HG03432 (cell line): ENCODE measurements at regions not wholly inside any gene's neighbourhood (a gene's known extent, or its start where the extent isn't known, plus 50 kb on each side); places are given as distances from the start of the nearest gene placed in this dataset.

Experiments
- ATAC-seq: cut with Tn5 transposase; IDR thresholded peaks from one replicate; pipeline ENCODE4 v1.9.1; 2021; ENCODE audit warnings: mild to moderate bottlenecking, moderate library complexity; ENCODE audit not compliant: unreplicated experiment

DNA sequence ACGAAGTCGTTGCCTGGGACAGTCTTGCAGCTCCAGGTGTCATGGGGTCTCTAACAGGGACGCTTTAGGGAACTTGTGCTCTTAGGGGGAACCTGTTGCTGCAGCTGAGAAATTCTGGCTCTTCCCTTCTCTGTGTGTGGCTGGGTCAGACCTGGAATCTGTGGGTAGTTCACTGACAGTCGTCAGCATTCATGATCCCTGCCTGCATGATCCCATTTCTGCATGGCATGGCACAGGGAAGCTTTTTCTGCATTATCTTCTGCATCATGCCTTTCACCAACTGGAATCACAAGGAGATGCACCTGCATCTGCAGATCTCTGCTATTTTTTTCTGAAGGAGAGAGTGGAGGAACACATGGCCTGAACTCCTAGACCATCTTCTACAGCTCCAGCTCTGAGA lies 85.6 kb downstream of the SOX9 start:
- no peak for ATAC-seq

- ATAC-seq: no peak
Measured at GRCh38 chr17:72208832-72209231, 88.0 kb downstream of the SOX9 start.

DNA sequence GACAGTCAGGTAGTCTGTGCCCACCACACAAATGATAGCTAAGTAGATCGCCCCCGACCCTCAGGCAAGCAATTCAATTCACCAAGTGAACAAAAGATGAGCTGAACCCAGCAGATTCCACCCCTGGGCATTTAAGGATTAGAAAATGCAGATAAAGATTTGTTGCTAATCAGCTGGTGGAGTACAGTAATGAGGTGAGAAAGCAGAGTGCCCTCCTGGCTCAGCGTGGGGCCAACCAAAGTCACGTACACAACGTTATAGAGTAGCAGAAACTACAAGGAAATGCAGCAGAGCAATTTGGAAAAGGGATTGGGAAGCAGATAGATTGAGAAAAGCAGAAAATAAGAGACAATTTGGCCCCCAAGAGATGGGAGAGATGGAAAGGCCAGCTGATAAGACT lies 91.2 kb downstream of the SOX9 start:
- no peak for ATAC-seq

DNA sequence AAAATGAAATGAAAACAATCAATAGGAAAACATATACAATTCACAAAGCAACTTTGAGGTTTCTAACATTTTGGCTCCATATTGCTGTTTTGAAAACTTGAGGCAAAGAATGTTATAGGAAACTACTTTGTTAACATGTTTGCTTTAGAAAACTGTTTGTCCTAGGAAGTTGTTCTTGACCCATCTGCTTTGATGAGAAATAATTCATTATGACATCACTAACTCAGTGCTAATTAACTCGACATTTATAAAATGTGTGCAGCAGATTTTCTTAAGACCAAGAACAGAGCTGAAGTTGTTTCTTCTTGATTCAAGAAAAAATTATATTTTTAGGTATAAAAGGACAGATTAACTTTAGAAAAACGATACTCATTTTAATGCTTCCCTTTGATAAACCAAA lies 94.7 kb downstream of the SOX9 start:
- ATAC-seq: no peak

GRCh38 chr17:72215928-72216327 lies 95.1 kb downstream of the SOX9 start:
- ATAC-seq: no peak

- no peak for ATAC-seq
Measured at GRCh38 chr17:72219137-72219823, 98.5 kb downstream of the SOX9 start.

DNA sequence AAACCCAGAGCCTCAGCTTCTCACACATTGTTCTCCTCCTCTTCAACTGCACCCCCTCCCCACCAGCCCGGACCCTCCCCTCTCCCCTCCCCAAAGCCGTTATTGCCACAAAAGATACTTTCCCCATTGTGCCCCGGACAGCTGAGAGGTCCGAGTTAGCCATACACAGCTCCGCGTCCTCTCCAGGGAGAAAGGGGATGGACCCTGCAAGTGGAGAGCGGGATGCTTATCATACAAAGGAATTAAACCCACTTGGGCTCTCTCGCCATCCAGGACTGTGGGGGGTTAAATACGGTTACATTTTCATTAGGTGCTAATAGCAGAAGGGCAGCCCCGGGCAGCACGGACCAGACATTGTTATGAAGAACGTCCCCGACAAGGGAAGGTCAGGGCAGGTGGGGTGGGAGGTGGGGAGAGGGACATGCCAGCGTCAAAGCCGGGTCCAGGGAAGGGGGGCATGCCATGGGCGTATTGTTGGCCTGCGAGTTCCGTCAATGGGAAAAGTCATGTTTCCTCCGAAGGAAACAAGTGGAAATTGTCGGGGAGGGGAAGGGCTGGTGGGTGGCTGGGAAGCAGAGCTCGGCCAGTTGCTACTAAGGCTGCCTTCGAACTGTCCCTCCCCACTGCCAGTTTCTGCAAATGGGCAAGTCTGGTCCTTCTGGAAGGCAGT lies 99.1 kb downstream of the SOX9 start:
- no peak for ATAC-seq

- no peak for ATAC-seq
Measured at GRCh38 chr17:72222661-72223380, 102.0 kb downstream of the SOX9 start.

DNA sequence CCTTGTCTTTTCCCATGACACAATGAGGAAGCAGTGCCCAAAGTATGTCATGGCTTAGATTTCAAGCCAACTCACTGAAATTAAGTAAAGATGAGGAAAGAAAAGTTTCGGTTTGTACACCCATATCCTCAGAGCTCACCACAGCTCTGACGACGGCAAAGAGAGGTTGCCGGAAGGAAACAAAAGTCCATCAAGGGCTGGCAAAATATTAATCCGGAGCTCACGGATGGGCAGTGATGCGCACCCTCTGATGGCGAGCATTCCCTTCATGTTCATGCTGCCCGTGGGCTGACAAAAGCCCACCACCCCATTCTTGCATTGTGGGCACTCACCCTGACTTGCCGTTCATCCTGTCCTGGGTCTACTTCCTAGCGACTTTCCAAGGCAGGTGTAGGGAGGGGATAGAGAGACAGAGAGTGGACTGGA lies 103.1 kb downstream of the SOX9 start:
- ATAC-seq: no peak

GRCh38 chr17:72226322-72226721 lies 105.5 kb downstream of the SOX9 start:
- ATAC-seq: no peak

GRCh38 chr17:72233986-72234385 lies 113.2 kb downstream of the SOX9 start:
- no peak for ATAC-seq

- ATAC-seq: no peak
Measured at GRCh38 chr17:72234985-72235384, 114.2 kb downstream of the SOX9 start.

DNA sequence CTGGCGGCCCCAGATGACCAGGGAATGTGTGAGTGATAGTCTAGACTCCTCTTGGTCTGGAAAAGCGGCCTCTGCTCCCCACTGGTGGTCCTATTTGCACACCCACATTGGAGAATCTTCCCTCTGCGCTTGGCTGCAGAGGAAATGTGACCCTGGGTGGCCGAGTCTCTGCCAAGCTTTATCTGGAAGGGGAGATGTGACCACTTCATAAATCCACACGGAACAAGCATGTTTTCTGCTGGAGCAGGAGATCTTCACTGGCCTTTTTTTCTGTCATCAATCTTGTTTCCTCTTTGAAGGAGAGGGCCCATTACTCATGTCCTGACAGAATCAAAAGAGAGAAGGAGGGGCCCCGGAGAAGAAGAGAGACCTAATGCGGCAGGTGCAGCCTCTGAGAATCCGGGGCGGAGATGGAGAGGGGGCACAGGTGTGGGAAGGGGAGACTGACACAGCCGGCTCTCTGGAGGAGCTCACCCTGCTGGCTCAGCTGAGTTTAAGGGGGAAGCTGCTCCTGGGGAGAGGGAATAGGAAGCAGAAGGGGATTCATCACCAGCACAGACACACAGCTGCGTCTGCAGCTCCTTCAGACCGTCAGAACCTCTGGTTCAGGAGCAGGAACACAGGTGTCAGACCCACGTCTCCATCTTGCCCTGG lies 116.3 kb downstream of the SOX9 start:
- ATAC-seq: no peak

DNA sequence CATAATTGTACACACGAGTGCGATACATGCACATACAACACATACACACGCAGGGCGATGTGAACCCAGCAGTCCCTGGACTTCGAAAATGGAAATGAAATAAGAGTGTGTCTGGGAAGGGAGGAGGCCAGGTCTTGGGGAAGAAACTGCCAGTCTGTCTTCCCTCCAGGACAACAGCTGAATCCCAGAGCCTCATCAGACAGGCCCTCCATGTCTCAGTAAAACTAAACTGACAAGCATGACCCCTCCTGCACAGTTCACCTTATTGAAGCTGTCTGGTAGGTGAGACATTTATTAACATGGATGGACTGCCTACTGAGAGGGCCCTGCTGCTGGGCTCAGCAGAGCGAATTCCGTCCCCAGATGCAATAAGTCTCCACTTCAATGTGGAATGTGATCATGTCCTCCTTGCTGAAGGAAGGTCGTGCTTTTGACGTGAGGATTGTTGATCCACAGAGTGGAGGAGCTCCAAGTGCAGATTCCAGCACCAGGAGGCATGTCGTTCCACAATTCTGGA lies 117.4 kb downstream of the SOX9 start:
- ATAC-seq: no peak

DNA sequence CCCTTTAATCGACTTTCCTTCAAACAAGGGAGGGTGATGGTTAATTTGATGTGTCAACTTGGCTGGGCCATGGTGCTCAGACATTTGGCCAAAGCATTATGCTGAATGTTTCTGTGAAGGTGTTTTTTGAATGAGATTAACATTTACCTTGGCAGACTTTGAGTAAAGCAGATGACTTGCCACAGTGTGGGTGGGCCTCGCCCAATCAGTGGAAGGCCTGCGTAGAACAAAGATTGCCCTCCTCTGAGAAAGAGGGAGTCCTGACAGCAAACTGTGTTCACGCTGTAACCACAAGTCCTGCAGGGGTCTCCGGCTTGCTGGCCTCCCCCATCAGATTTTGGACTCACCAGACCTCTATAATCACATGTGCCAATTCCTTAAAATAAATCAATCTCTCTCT lies 118.7 kb downstream of the SOX9 start:
- no peak for ATAC-seq

DNA sequence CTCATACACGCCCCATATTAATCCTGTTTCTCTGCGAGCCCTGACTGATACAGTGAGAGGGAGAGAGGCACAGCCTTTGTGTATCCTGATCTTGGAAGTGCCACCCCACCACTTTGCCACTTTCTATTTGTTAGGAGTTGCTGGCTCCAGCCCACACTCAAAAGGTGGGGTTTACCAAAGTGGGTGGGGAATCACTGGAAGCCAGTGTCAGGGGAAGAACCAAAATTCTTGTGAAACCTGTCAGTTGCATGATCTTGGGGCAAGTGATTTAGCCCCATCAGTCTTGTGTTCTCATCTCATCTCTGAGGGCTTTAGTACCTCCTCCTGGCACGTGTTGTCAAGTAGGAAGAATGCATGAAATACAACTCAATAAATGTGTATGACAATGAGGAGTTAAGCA lies 119.5 kb downstream of the SOX9 start:
- ATAC-seq: peak; percentile 83

- ATAC-seq: no peak
Measured at GRCh38 chr17:72244494-72244893, 123.7 kb downstream of the SOX9 start.

DNA sequence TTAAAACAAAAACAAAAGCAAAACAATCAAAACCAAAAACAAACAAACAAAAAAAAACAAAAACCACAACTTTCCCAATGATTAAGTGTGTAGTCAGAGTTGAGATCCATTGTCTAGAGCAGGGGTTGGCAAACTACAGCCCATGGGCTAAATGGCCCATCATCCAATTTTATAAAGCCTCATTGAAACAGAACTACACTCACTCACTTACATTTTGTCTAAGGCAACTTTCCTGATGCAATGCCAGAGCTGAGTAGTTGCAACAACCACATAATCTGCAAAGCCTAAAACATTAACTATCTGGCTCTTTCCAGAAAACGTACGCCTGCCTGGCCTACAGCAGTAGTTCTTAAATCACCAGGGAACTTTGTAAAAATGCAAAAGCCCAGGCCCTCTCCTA lies 124.1 kb downstream of the SOX9 start:
- no peak for ATAC-seq

DNA sequence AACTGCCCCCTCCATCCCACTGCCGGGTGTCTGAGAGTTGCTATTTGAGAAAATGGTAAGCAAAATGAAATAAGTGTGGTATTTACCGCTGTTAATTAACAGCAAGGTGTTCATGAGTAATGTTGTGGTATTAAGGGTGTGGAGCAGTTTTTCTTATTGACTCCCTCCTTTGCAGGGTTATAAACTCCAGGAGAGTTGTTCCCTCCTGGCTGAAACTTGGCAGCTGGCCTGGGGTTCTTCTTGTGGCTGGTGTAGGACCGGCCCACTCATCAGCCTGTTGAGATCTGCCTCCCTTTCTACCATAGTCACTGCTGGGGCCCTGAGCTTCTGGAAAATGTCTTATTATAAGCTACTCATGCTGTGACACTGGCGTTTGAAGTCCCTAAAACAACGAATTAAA lies 128.6 kb downstream of the SOX9 start:
- ATAC-seq: no peak

DNA sequence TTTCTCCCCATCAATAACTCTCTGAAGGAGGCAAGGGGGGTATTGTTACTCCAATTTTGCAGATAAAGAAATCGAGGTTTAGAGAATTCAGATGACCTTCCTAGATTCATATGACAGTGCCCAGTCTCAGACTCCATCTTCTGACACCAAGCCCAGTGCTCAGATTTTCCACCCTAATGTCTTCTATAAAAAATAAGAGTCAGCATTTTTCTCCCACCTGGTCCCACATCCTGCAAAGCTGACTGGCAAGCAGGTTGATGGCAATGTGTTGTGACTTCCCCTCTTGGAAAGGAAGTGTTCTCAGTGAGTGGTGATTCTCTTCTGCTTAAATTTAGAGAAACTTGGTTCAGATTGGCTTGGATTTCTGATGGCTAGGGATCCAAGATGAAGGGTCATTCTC lies 129.4 kb downstream of the SOX9 start:
- ATAC-seq: no peak

DNA sequence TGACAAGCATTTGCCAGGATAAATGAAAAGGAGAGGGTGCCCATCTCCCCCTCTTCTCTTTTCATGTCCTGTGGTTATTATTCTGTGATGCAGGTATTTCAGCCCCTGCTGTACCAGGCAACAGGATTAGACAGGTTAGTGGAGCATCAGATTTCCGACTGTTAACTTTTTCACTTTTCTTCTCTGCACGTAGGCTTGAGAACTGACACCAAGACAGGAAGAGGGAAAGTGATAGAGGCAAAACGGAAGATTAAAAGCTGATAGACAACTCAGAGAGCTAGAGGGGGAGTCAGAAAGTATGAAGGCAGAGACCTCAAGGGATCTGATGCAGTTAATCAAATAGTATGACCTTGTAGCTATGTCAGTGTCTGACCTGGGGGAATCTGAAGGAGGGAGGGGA lies 132.8 kb downstream of the SOX9 start:
- peak; percentile 59 for ATAC-seq
